GM23338 (cell line): ENCODE measurements at regions not wholly inside any gene's neighbourhood (a gene's known extent, or its start where the extent isn't known, plus 50 kb on each side); places are given as distances from the start of the nearest gene placed in this dataset.

Experiments
- ATAC-seq: fragments of 200-7000 bp; cut with Tn5 transposase; 3 replicates; pipeline ENCODE4 v1.9.1; 2020
- DNase-seq: peaks from one replicate; pipeline ENCODE4 v3.0.0-alpha.2; 2015; ENCODE audit warnings: low spot score
- H2AFZ ChIP-seq: fragments of 200-600 bp; sonication (generic); 2 replicates; pipeline ENCODE4 v1.8.0; 2016; ENCODE audit warnings: antibody characterized with exemption, mild to moderate bottlenecking, moderate library complexity
- H3F3A ChIP-seq: fragments of 200-600 bp; sonication (generic); replicated peaks from 2 replicates; pipeline ENCODE4 v1.8.0; 2017; ENCODE audit warnings: antibody characterized with exemption, mixed run types, low read depth
- H3K27ac ChIP-seq: fragments of 200-600 bp; sonication (generic); 2 replicates; pipeline ENCODE4 v1.6.1; 2016; ENCODE audit warnings: low read depth
- H3K27me3 ChIP-seq: fragments of 200-600 bp; sonication (generic); 2 replicates; pipeline ENCODE4 v1.8.0; 2016; ENCODE audit warnings: mild to moderate bottlenecking, mixed run types, moderate library complexity; ENCODE audit not compliant: insufficient read depth
- H3K36me3 ChIP-seq: fragments of 200-600 bp; sonication (generic); 2 replicates; pipeline ENCODE4 v1.8.0; 2016; ENCODE audit warnings: mild to moderate bottlenecking; ENCODE audit not compliant: insufficient read depth
- H3K4me1 ChIP-seq: fragments of 200-600 bp; sonication (generic); 2 replicates; pipeline ENCODE4 v1.8.0; 2016; ENCODE audit warnings: mild to moderate bottlenecking, moderate library complexity; ENCODE audit not compliant: insufficient read depth
- H3K4me2 ChIP-seq: fragments of 200-600 bp; sonication (generic); 2 replicates; pipeline ENCODE4 v1.7.1; 2017; ENCODE audit warnings: mixed run types
- H3K4me3 ChIP-seq: fragments of 200-600 bp; sonication (generic); 2 replicates; pipeline ENCODE4 v1.6.1; 2016; ENCODE audit warnings: mixed run types
- H3K79me2 ChIP-seq: fragments of 200-600 bp; sonication (generic); replicated peaks from 2 replicates; pipeline ENCODE4 v1.8.0; 2017; ENCODE audit warnings: mild to moderate bottlenecking; ENCODE audit not compliant: insufficient read depth
- H3K9me2 ChIP-seq: fragments of 200-600 bp; sonication (generic); 2 replicates; pipeline ENCODE4 v1.8.0; 2017; ENCODE audit not compliant: insufficient read depth
- H4K20me1 ChIP-seq: fragments of 200-600 bp; sonication (generic); replicated peaks from 2 replicates; pipeline ENCODE4 v1.8.0; 2017; ENCODE audit warnings: mild to moderate bottlenecking; ENCODE audit not compliant: insufficient read depth
- H3K27ac Mint-ChIP-seq: 2 replicates; pipeline ENCODE4 v1.8.0; 2020; ENCODE audit warnings: inconsistent platforms, mild to moderate bottlenecking, moderate library complexity, mixed read lengths
- H3K27me3 Mint-ChIP-seq: 3 replicates; pipeline ENCODE4 v1.8.0; 2022; ENCODE audit warnings: low read depth, mild to moderate bottlenecking, moderate library complexity, mixed read lengths, inconsistent platforms; ENCODE audit not compliant: insufficient read depth, poor library complexity
- H3K36me3 Mint-ChIP-seq: 3 replicates; pipeline ENCODE4 v1.8.0; 2021; ENCODE audit warnings: low read depth, mild to moderate bottlenecking, inconsistent platforms, moderate library complexity, mixed read lengths
- H3K4me1 Mint-ChIP-seq: 3 replicates; pipeline ENCODE4 v1.8.0; 2020; ENCODE audit warnings: mild to moderate bottlenecking, inconsistent platforms, mixed read lengths
- H3K4me3 Mint-ChIP-seq: 3 replicates; pipeline ENCODE4 v1.8.0; 2021; ENCODE audit warnings: moderate library complexity, mild to moderate bottlenecking, inconsistent platforms, mixed read lengths
- H3K9me3 Mint-ChIP-seq: 3 replicates; pipeline ENCODE4 v1.8.0; 2020; ENCODE audit warnings: moderate library complexity, mild to moderate bottlenecking, inconsistent platforms, mixed read lengths
- CREB1 ChIP-seq: fragments of 250-450 bp; sonication (Bioruptor Pico); IDR thresholded peaks from 2 replicates; pipeline ENCODE4 v1.5.0; 2020; ENCODE audit warnings: low read depth, mild to moderate bottlenecking, moderate library complexity
- EZH2 ChIP-seq: fragments of 200-600 bp; sonication (generic); IDR thresholded peaks from one replicate; pipeline ENCODE4 v1.8.0; 2017; ENCODE audit warnings: antibody characterized with exemption, mild to moderate bottlenecking, low read depth; ENCODE audit not compliant: unreplicated experiment
- EZH2phosphoT487 ChIP-seq: fragments of 200-600 bp; sonication (generic); IDR thresholded peaks from one replicate; pipeline ENCODE4 v1.8.1; 2018; ENCODE audit warnings: antibody characterized with exemption; ENCODE audit not compliant: unreplicated experiment
- JUNB ChIP-seq: IDR thresholded peaks from one replicate; pipeline ENCODE4 v1.6.1; 2016; ENCODE audit warnings: antibody characterized with exemption; ENCODE audit not compliant: unreplicated experiment
- NANOG ChIP-seq: IDR thresholded peaks from 2 replicates; pipeline ENCODE4 v1.6.1; 2016; ENCODE audit warnings: antibody characterized with exemption, borderline replicate concordance
- POLR2AphosphoS5 ChIP-seq: IDR thresholded peaks from 2 replicates; pipeline ENCODE4 v1.6.1; 2016; ENCODE audit warnings: antibody characterized with exemption, low read depth
- ZNF114 ChIP-seq: fragments of 250-450 bp; sonication (Bioruptor Pico); IDR thresholded peaks from 2 replicates; pipeline ENCODE4 v1.5.0; 2020; ENCODE audit warnings: mild to moderate bottlenecking, moderate library complexity
- ZNF331 ChIP-seq: fragments of 250-450 bp; sonication (Bioruptor Pico); IDR thresholded peaks from 2 replicates; pipeline ENCODE4 v1.5.0; 2020; ENCODE audit warnings: low read depth, mild to moderate bottlenecking, moderate library complexity
- TF ChIP-seq, protein P1 (sequence below): IDR thresholded peaks from one replicate; pipeline ENCODE4 v1.6.1; 2018; ENCODE audit warnings: antibody characterized with exemption; ENCODE audit not compliant: unreplicated experiment
- TF ChIP-seq, protein P2 (sequence below), 2 experiments: fragments of 200-600 bp in 1 of 2; sonication (generic) in 1 of 2; conservative IDR thresholded peaks; 2 replicates each; pipeline versions ENCODE4 v1.5.1 to v1.6.1; 2016 to 2017; ENCODE audit warnings: antibody characterized with exemption in 2 of 2, low read depth in 2 of 2, mild to moderate bottlenecking in 2 of 2, moderate library complexity in 1 of 2
- TF ChIP-seq, protein P3 (sequence below): fragments of 250-450 bp; sonication (Bioruptor Pico); IDR thresholded peaks from 2 replicates; pipeline ENCODE4 v1.5.0; 2020; ENCODE audit warnings: mild to moderate bottlenecking, moderate library complexity
- TF ChIP-seq, protein P4 (sequence below): IDR thresholded peaks from 2 replicates; pipeline ENCODE4 v1.6.1; 2016; ENCODE audit warnings: antibody characterized with exemption

DNA sequence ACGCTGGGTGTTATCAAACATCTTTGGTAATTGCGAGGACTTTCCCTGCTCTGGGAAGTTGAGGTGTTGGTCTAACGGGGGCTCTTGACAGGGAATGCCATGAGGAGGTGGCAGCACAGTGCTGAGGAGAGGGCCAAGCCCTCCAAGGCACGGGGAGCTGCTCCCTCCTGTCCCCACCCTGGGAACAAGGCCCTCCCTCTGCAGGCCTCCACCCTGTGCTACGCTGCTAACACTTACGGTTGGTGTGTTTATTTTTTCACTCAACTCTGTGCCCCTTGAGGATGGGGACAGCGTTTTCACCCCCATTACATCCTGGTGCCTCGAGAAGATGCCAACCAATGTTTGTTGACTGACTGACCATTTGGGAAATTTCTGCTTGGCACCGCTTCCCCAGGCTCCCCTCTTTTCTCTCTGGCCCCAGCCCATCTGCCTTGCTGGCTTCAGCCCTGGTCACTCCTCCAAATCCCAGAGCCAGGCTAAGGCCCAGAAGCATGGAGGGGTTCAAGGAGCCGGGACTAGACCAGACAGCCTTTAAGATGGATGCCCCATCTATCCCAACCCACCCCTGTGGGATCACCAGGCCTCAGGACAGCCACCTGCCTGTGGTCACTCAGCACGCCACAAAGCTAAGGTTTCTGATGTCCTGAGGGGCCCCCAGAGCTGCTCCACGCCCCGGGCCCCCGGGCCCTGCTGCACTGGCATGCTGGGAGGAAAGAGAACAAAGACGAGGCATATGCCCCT, 125.7 kb downstream of the BARX1 start:
- ATAC-seq (no peak), DNase-seq (no peak)
- H3K4me1 Mint-ChIP-seq: peaks cover 18% of the 10 kb centered on the region
- H4K20me1 ChIP-seq: no peaks in the 10 kb centered on the region
- no peak overlapping the region for H3K4me3 Mint-ChIP-seq
- H3K79me2 ChIP-seq: no peaks in the 10 kb centered on the region
- no peak overlapping the region; the same call in 1 of the 2 replicates for H2AFZ ChIP-seq
- H3K36me3 ChIP-seq: no peaks in the 10 kb centered on the region
- peaks cover 4% of the 10 kb centered on the region; the same call in 2 of the 3 replicates for H3K9me3 Mint-ChIP-seq
- H3K4me2 ChIP-seq: no peak overlapping the region
- no peak overlapping the region for H3K27ac ChIP-seq
- no peaks in the 10 kb centered on the region; the same call in 1 of the 2 replicates for H3K4me1 ChIP-seq
- peaks cover 16% of the 10 kb centered on the region for H3K27me3 ChIP-seq
- no peak overlapping the region for H3K4me3 ChIP-seq
- no peaks in the 10 kb centered on the region for H3F3A ChIP-seq
- H3K27me3 Mint-ChIP-seq: peaks cover 31% of the 10 kb centered on the region
- TF ChIP-seq NANOG (no peak), EZH2 (no peak), POLR2AphosphoS5 (no peak), JUNB (no peak), ZNF331 (no peak), EZH2phosphoT487 (no peak), CREB1 (CRISPR knock-in tag) (no peak), ZNF114 (CRISPR knock-in tag) (no peak)
- TF ChIP-seq, protein P1, sequence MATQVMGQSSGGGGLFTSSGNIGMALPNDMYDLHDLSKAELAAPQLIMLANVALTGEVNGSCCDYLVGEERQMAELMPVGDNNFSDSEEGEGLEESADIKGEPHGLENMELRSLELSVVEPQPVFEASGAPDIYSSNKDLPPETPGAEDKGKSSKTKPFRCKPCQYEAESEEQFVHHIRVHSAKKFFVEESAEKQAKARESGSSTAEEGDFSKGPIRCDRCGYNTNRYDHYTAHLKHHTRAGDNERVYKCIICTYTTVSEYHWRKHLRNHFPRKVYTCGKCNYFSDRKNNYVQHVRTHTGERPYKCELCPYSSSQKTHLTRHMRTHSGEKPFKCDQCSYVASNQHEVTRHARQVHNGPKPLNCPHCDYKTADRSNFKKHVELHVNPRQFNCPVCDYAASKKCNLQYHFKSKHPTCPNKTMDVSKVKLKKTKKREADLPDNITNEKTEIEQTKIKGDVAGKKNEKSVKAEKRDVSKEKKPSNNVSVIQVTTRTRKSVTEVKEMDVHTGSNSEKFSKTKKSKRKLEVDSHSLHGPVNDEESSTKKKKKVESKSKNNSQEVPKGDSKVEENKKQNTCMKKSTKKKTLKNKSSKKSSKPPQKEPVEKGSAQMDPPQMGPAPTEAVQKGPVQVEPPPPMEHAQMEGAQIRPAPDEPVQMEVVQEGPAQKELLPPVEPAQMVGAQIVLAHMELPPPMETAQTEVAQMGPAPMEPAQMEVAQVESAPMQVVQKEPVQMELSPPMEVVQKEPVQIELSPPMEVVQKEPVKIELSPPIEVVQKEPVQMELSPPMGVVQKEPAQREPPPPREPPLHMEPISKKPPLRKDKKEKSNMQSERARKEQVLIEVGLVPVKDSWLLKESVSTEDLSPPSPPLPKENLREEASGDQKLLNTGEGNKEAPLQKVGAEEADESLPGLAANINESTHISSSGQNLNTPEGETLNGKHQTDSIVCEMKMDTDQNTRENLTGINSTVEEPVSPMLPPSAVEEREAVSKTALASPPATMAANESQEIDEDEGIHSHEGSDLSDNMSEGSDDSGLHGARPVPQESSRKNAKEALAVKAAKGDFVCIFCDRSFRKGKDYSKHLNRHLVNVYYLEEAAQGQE: no peak
- TF ChIP-seq, protein P2, sequence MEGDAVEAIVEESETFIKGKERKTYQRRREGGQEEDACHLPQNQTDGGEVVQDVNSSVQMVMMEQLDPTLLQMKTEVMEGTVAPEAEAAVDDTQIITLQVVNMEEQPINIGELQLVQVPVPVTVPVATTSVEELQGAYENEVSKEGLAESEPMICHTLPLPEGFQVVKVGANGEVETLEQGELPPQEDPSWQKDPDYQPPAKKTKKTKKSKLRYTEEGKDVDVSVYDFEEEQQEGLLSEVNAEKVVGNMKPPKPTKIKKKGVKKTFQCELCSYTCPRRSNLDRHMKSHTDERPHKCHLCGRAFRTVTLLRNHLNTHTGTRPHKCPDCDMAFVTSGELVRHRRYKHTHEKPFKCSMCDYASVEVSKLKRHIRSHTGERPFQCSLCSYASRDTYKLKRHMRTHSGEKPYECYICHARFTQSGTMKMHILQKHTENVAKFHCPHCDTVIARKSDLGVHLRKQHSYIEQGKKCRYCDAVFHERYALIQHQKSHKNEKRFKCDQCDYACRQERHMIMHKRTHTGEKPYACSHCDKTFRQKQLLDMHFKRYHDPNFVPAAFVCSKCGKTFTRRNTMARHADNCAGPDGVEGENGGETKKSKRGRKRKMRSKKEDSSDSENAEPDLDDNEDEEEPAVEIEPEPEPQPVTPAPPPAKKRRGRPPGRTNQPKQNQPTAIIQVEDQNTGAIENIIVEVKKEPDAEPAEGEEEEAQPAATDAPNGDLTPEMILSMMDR (conservative IDR thresholded peaks at IDR 0.05; ENCODE audit: low read depth in 2 of 2): no peak
- TF ChIP-seq, protein P3, sequence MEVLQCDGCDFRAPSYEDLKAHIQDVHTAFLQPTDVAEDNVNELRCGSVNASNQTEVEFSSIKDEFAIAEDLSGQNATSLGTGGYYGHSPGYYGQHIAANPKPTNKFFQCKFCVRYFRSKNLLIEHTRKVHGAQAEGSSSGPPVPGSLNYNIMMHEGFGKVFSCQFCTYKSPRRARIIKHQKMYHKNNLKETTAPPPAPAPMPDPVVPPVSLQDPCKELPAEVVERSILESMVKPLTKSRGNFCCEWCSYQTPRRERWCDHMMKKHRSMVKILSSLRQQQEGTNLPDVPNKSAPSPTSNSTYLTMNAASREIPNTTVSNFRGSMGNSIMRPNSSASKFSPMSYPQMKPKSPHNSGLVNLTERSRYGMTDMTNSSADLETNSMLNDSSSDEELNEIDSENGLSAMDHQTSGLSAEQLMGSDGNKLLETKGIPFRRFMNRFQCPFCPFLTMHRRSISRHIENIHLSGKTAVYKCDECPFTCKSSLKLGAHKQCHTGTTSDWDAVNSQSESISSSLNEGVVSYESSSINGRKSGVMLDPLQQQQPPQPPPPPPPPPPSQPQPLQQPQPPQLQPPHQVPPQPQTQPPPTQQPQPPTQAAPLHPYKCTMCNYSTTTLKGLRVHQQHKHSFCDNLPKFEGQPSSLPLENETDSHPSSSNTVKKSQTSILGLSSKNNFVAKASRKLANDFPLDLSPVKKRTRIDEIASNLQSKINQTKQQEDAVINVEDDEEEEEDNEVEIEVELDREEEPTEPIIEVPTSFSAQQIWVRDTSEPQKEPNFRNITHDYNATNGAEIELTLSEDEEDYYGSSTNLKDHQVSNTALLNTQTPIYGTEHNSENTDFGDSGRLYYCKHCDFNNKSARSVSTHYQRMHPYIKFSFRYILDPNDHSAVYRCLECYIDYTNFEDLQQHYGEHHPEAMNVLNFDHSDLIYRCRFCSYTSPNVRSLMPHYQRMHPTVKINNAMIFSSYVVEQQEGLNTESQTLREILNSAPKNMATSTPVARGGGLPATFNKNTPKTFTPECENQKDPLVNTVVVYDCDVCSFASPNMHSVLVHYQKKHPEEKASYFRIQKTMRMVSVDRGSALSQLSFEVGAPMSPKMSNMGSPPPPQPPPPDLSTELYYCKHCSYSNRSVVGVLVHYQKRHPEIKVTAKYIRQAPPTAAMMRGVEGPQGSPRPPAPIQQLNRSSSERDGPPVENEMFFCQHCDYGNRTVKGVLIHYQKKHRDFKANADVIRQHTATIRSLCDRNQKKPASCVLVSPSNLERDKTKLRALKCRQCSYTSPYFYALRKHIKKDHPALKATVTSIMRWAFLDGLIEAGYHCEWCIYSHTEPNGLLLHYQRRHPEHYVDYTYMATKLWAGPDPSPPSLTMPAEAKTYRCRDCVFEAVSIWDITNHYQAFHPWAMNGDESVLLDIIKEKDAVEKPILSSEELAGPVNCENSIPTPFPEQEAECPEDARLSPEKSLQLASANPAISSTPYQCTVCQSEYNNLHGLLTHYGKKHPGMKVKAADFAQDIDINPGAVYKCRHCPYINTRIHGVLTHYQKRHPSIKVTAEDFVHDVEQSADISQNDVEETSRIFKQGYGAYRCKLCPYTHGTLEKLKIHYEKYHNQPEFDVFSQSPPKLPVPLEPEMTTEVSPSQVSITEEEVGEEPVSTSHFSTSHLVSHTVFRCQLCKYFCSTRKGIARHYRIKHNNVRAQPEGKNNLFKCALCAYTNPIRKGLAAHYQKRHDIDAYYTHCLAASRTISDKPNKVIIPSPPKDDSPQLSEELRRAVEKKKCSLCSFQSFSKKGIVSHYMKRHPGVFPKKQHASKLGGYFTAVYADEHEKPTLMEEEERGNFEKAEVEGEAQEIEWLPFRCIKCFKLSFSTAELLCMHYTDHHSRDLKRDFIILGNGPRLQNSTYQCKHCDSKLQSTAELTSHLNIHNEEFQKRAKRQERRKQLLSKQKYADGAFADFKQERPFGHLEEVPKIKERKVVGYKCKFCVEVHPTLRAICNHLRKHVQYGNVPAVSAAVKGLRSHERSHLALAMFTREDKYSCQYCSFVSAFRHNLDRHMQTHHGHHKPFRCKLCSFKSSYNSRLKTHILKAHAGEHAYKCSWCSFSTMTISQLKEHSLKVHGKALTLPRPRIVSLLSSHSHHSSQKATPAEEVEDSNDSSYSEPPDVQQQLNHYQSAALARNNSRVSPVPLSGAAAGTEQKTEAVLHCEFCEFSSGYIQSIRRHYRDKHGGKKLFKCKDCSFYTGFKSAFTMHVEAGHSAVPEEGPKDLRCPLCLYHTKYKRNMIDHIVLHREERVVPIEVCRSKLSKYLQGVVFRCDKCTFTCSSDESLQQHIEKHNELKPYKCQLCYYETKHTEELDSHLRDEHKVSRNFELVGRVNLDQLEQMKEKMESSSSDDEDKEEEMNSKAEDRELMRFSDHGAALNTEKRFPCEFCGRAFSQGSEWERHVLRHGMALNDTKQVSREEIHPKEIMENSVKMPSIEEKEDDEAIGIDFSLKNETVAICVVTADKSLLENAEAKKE (CRISPR knock-in tag): no peak
- TF ChIP-seq, protein P4, sequence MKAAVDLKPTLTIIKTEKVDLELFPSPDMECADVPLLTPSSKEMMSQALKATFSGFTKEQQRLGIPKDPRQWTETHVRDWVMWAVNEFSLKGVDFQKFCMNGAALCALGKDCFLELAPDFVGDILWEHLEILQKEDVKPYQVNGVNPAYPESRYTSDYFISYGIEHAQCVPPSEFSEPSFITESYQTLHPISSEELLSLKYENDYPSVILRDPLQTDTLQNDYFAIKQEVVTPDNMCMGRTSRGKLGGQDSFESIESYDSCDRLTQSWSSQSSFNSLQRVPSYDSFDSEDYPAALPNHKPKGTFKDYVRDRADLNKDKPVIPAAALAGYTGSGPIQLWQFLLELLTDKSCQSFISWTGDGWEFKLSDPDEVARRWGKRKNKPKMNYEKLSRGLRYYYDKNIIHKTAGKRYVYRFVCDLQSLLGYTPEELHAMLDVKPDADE: no peak
- no peaks in the 10 kb centered on the region for H3K9me2 ChIP-seq
- no peak overlapping the region for H3K27ac Mint-ChIP-seq
- no peaks in the 10 kb centered on the region for H3K36me3 Mint-ChIP-seq
